ENCODE measurements at regions not wholly inside any gene's neighbourhood (a gene's known extent, or its start where the extent isn't known, plus 50 kb on each side); places are given as distances from the start of the nearest gene placed in this dataset.
A peak's percentile ranks its signal among the peaks of the same experiment; 100 is the strongest.

- no peak for ATAC-seq
- no peak for DNase-seq
- Mint-ChIP-seq H3K4me1 (ENCODE audit: low read depth) (no peaks in the 10 kb centered on the region), H3K27me3 (no peaks in the 10 kb centered on the region), H3K4me3 (no peak overlapping the region), H3K27ac (no peak overlapping the region), H3K9me3 (no peaks in the 10 kb centered on the region), H3K36me3 (ENCODE audit: low read depth) (no peaks in the 10 kb centered on the region)
- TF ChIP-seq CTCF (IDR thresholded peaks at IDR 0.05), result no peak
- ChIA-PET POLR2A (interaction anchor here (0.5 to 1.0 kb wide), 2 partner anchors 10 to 12 kb away, joined by 3 read pairs; no protein-coding TSS in a partner anchor), CTCF (interaction anchor here (2.0 kb wide), 1 partner anchor 27 kb away, joined by 5 read pairs; no protein-coding TSS in a partner anchor)
- intact Hi-C loops (cut with micrococcal nuclease), result no loop called here
These were observed 498.0 kb upstream of the CFAP20DC start for GRCh38 chr3:59547874-59548273.

- peaks cover 2% of the 10 kb centered on the region for H3K4me1 Mint-ChIP-seq (ENCODE audit: low read depth)
- H3K27me3 Mint-ChIP-seq, result no peaks in the 10 kb centered on the region
- ChIA-PET POLR2A (interaction anchor here (0.6 kb wide), 1 partner anchor 276 kb away, joined by 3 read pairs; no protein-coding TSS in a partner anchor), CTCF (interaction anchor here (2.0 kb wide), 1 partner anchor 29 kb away, joined by 5 read pairs; no protein-coding TSS in a partner anchor)
- H3K36me3 Mint-ChIP-seq (ENCODE audit: low read depth), result no peaks in the 10 kb centered on the region
- DNase-seq, result no peak
- H3K27ac Mint-ChIP-seq, result no peak overlapping the region
- H3K4me3 Mint-ChIP-seq, result no peak overlapping the region
- intact Hi-C loops (cut with micrococcal nuclease), result no loop called here
- TF ChIP-seq CTCF (IDR thresholded peaks at IDR 0.05), result no peak
- ATAC-seq, result no peak
- H3K9me3 Mint-ChIP-seq, result no peaks in the 10 kb centered on the region
These were observed 496.7 kb upstream of the CFAP20DC start for GRCh38 chr3:59546522-59546921.

- TF ChIP-seq CTCF (IDR thresholded peaks at IDR 0.05), result no peak
- no peak for DNase-seq
- CTCF ChIA-PET, result no interaction called here
- H3K9me3 Mint-ChIP-seq, result no peaks in the 10 kb centered on the region
- no peak overlapping the region for H3K4me3 Mint-ChIP-seq
- H3K27me3 Mint-ChIP-seq, result no peaks in the 10 kb centered on the region
- intact Hi-C loops (cut with micrococcal nuclease), result no loop called here
- no peak for ATAC-seq
- H3K27ac Mint-ChIP-seq, result no peak overlapping the region
- POLR2A ChIA-PET, result no interaction called here
- H3K36me3 Mint-ChIP-seq (ENCODE audit: low read depth), result no peaks in the 10 kb centered on the region
- peaks cover 10% of the 10 kb centered on the region for H3K4me1 Mint-ChIP-seq (ENCODE audit: low read depth)
These were observed 495.5 kb upstream of the CFAP20DC start for GRCh38 chr3:59545374-59545773.

GRCh38 chr3:59542276-59542675 lies 492.5 kb upstream of the CFAP20DC start:
- no peak overlapping the region for H3K27ac Mint-ChIP-seq
- ChIA-PET POLR2A (no interaction called here), CTCF (interaction anchor here (1.2 to 1.4 kb wide), 2 partner anchors 34 to 39 kb away, joined by 3 read pairs; no protein-coding TSS in a partner anchor)
- intact Hi-C loops (cut with micrococcal nuclease), result no loop called here
- no peak overlapping the region for H3K4me3 Mint-ChIP-seq
- H3K36me3 Mint-ChIP-seq (ENCODE audit: low read depth), result no peaks in the 10 kb centered on the region
- no peak for TF ChIP-seq CTCF (IDR thresholded peaks at IDR 0.05)
- ATAC-seq (no peak), DNase-seq (no peak)
- H3K4me1 Mint-ChIP-seq (ENCODE audit: low read depth), result peaks cover 12% of the 10 kb centered on the region
- H3K9me3 Mint-ChIP-seq, result no peaks in the 10 kb centered on the region
- no peaks in the 10 kb centered on the region for H3K27me3 Mint-ChIP-seq

DNA sequence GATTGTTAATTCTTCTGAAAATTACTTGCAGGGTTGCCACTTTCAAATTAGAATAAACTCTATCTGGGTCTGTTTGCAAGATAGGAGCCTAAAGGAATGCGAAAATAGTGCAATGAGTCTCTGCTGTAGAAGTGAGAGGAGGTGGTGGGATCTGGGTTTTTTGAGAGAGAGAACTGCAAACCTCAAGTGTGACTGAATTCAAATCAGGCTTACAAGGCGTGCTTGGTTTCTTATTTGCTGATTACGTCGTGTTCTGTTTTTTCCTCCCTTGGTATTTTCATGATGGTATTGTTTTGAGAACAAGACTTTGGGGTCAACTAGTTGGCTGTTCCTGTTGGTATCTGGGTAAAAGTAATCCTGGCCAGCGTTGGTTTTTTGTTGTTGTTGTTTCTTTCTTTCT lies 490.9 kb upstream of the CFAP20DC start:
- no peak for TF ChIP-seq CTCF (IDR thresholded peaks at IDR 0.05)
- H3K36me3 Mint-ChIP-seq (ENCODE audit: low read depth), result no peaks in the 10 kb centered on the region
- no peaks in the 10 kb centered on the region for H3K27me3 Mint-ChIP-seq
- H3K9me3 Mint-ChIP-seq, result no peaks in the 10 kb centered on the region
- ChIA-PET CTCF (interaction anchor here (1.4 kb wide), 1 partner anchor 41 kb away, joined by 3 read pairs; no protein-coding TSS in a partner anchor), POLR2A (no interaction called here)
- intact Hi-C loops (cut with micrococcal nuclease), result no loop called here
- H3K4me1 Mint-ChIP-seq (ENCODE audit: low read depth), result peaks cover 12% of the 10 kb centered on the region
- H3K4me3 Mint-ChIP-seq, result no peak overlapping the region
- H3K27ac Mint-ChIP-seq, result no peak overlapping the region
- peak; percentile 83 for ATAC-seq
- no peak for DNase-seq

All from activated CD8-positive, alpha-beta T cell treated with anti-CD3 and anti-CD28 coated beads for 36 hours (primary cell).